OCI-LY1 (cell line): ENCODE measurements at regions not wholly inside any gene's neighbourhood (a gene's known extent, or its start where the extent isn't known, plus 50 kb on each side); places are given as distances from the start of the nearest gene placed in this dataset.
"Not testable (repeated sequence)": the region's sequence is repeated elsewhere in the genome, so short reads cannot be mapped to it uniquely, and the experiment has no call there.

Source experiments
- H2AFZ ChIP-seq: fragments of 200-600 bp; sonication (generic), shearing (Covaris generic); 2 replicates; pipeline ENCODE4 v1.6.0; 2014; ENCODE audit warnings: antibody characterized with exemption, mild to moderate bottlenecking, low read length
- H3F3A ChIP-seq: fragments of 200-600 bp; sonication (generic), shearing (Covaris generic); 2 replicates; pipeline ENCODE4 v1.6.0; 2014; ENCODE audit warnings: mild to moderate bottlenecking, antibody characterized with exemption, low read length, moderate library complexity; ENCODE audit not compliant: insufficient read depth
- H3K27ac ChIP-seq: fragments of 200-600 bp; sonication (generic); 2 replicates; pipeline ENCODE4 v1.5.1; 2014; ENCODE audit warnings: low read length, mixed run types, mild to moderate bottlenecking, low read depth; ENCODE audit not compliant: poor library complexity, severe bottlenecking
- H3K27me3 ChIP-seq: fragments of 200-600 bp; sonication (generic); 2 replicates; pipeline ENCODE4 v1.6.0; 2014; ENCODE audit warnings: antibody characterized with exemption, mild to moderate bottlenecking, low read length, moderate library complexity; ENCODE audit not compliant: insufficient read depth
- H3K36me3 ChIP-seq: fragments of 200-600 bp; sonication (generic); 2 replicates; pipeline ENCODE4 v1.6.1; 2014; ENCODE audit warnings: mild to moderate bottlenecking, antibody characterized with exemption, low read length, moderate library complexity, mixed read lengths; ENCODE audit not compliant: insufficient read depth
- H3K4me1 ChIP-seq: fragments of 200-600 bp; sonication (generic); 2 replicates; pipeline ENCODE4 v1.5.1; 2014; ENCODE audit warnings: mild to moderate bottlenecking, low read length, moderate library complexity; ENCODE audit not compliant: insufficient read depth, severe bottlenecking
- H3K4me2 ChIP-seq: fragments of 200-600 bp; sonication (generic), shearing (Covaris generic); 2 replicates; pipeline ENCODE4 v1.6.1; 2014; ENCODE audit warnings: low read length
- H3K4me3 ChIP-seq: fragments of 200-600 bp; sonication (generic); 2 replicates; pipeline ENCODE4 v1.5.1; 2014; ENCODE audit warnings: low read length, low read depth, mild to moderate bottlenecking, mixed read lengths; ENCODE audit not compliant: poor library complexity, severe bottlenecking
- H3K79me2 ChIP-seq: fragments of 200-600 bp; shearing (Covaris generic); 2 replicates; pipeline ENCODE4 v1.6.1; 2016; ENCODE audit warnings: mixed run types, low read length, mixed read lengths; ENCODE audit not compliant: insufficient read depth
- H3K9ac ChIP-seq: fragments of 200-600 bp; sonication (generic), shearing (Covaris generic); 2 replicates; pipeline ENCODE4 v1.6.1; 2014; ENCODE audit warnings: mild to moderate bottlenecking, low read length, mixed read lengths
- H3K9me2 ChIP-seq: fragments of 200-600 bp; sonication (generic), shearing (Covaris generic); 2 replicates; pipeline ENCODE4 v1.6.1; 2014; ENCODE audit warnings: low read depth, mild to moderate bottlenecking, low read length, mixed read lengths
- H3K9me3 ChIP-seq: fragments of 200-600 bp; shearing (Covaris generic); 2 replicates; pipeline ENCODE4 v1.6.1; 2014; ENCODE audit warnings: low read length, mixed read lengths
- H4K20me1 ChIP-seq: fragments of 200-600 bp; sonication (generic), shearing (Covaris generic); 2 replicates; pipeline ENCODE4 v1.6.0; 2016; ENCODE audit warnings: mild to moderate bottlenecking, low read length; ENCODE audit not compliant: insufficient read depth
- CTCF ChIP-seq: fragments of 200-600 bp; sonication (generic), shearing (Covaris generic); IDR thresholded peaks from 2 replicates; pipeline ENCODE4 v1.5.1; 2017; ENCODE audit warnings: mild to moderate bottlenecking, antibody characterized with exemption, low read length, moderate library complexity, mixed read lengths
- EZH2 ChIP-seq: fragments of 200-600 bp; sonication (generic), shearing (Covaris generic); IDR thresholded peaks from 2 replicates; pipeline ENCODE4 v1.8.0; 2017; ENCODE audit warnings: borderline replicate concordance, mixed run types, mild to moderate bottlenecking, antibody characterized with exemption, low read length, moderate library complexity, mixed read lengths

GRCh38 chr1:104331763-104332162 lies 582.1 kb downstream of the AMY1C start:
- H3F3A ChIP-seq: no peaks in the 10 kb centered on the region
- no peak overlapping the region for H3K9ac ChIP-seq
- no peak overlapping the region for H3K4me2 ChIP-seq
- H3K9me2 ChIP-seq: no peaks in the 10 kb centered on the region
- no peak overlapping the region for H3K4me3 ChIP-seq
- no peaks in the 10 kb centered on the region for H3K36me3 ChIP-seq
- no peak overlapping the region for H2AFZ ChIP-seq
- no peaks in the 10 kb centered on the region for H3K9me3 ChIP-seq
- TF ChIP-seq CTCF (no peak), EZH2 (no peak)
- no peak overlapping the region for H3K27ac ChIP-seq
- H4K20me1 ChIP-seq: no peaks in the 10 kb centered on the region
- H3K79me2 ChIP-seq: no peaks in the 10 kb centered on the region
- no peaks in the 10 kb centered on the region for H3K27me3 ChIP-seq
- no peaks in the 10 kb centered on the region for H3K4me1 ChIP-seq

GRCh38 chr1:104337927-104338326 lies 588.2 kb downstream of the AMY1C start:
- H3K4me1 ChIP-seq, H3K9ac ChIP-seq, H4K20me1 ChIP-seq, H2AFZ ChIP-seq, H3K4me3 ChIP-seq, H3K4me2 ChIP-seq, H3K9me3 ChIP-seq, H3K27me3 ChIP-seq, H3K9me2 ChIP-seq, H3F3A ChIP-seq, H3K36me3 ChIP-seq, H3K79me2 ChIP-seq, H3K27ac ChIP-seq: not testable (repeated sequence)

GRCh38 chr1:104341944-104342343 lies 592.2 kb downstream of the AMY1C start:
- Histone ChIP-seq H3K4me2 (no peak overlapping the region), H3F3A (no peaks in the 10 kb centered on the region), H3K79me2 (no peaks in the 10 kb centered on the region), H3K4me1 (no peaks in the 10 kb centered on the region), H3K27me3 (no peaks in the 10 kb centered on the region), H3K9me2 (no peaks in the 10 kb centered on the region), H2AFZ (no peak overlapping the region), H4K20me1 (no peaks in the 10 kb centered on the region), H3K9me3 (no peaks in the 10 kb centered on the region; the same call in 1 of the 2 replicates), H3K4me3 (no peak overlapping the region), H3K36me3 (no peaks in the 10 kb centered on the region), H3K27ac (no peak overlapping the region), H3K9ac (no peak overlapping the region)
- TF ChIP-seq EZH2 (no peak), CTCF (no peak)

GRCh38 chr1:104348277-104348676 lies 598.6 kb downstream of the AMY1C start:
- Histone ChIP-seq H3K36me3 (no peaks in the 10 kb centered on the region), H3K27me3 (no peaks in the 10 kb centered on the region), H3K9me2 (no peaks in the 10 kb centered on the region), H4K20me1 (no peaks in the 10 kb centered on the region), H3K79me2 (no peaks in the 10 kb centered on the region), H3K9ac (no peak overlapping the region), H3K4me1 (no peaks in the 10 kb centered on the region), H3K4me3 (no peak overlapping the region), H3K9me3 (no peaks in the 10 kb centered on the region), H3F3A (no peaks in the 10 kb centered on the region), H3K27ac (no peak overlapping the region), H2AFZ (no peak overlapping the region), H3K4me2 (no peak overlapping the region)
- TF ChIP-seq EZH2 (no peak), CTCF (no peak)
